ENCODE measurements at regions not wholly inside any gene's neighbourhood (a gene's known extent, or its start where the extent isn't known, plus 50 kb on each side); places are given as distances from the start of the nearest gene placed in this dataset.

DNA sequence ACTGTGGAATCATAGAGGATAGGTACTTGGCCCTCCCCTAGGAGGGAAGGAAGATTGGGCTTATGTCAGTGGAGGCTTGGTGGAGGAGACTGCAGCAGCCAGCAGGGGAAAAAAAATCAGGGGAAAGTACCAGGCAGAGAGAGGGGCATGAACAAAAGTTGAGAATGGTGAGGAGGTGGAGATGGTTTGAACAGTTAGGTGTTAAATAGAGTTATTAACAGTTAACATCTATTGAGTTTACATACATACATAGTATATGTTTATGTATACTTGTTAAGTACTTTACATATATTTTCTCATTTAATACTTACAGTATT lies 136.5 kb upstream of the HNRNPU start:
- H3K27ac ChIP-seq (ENCODE audit: extremely low read depth, low read depth, low read length), result no peak overlapping the region
- DNase-seq (ENCODE audit: extremely low read depth in 1 of 4, low spot score in 3 of 4) (no peak), ATAC-seq (peak; percentile 49), FAIRE-seq (no peak)
- intact Hi-C loops (cut with micrococcal nuclease) (no loop called here), in situ Hi-C loops (cut with MboI) (no loop called here)
- H3K36me3 ChIP-seq (ENCODE audit: control insufficient read depth, insufficient read depth, low read length), result no peaks in the 10 kb centered on the region
- H3K9me1 ChIP-seq (ENCODE audit: control insufficient read depth, insufficient read depth, low read length), result no peaks in the 10 kb centered on the region
- H4K20me1 ChIP-seq (replicated peaks; ENCODE audit: control insufficient read depth, insufficient read depth, low read length), result no peaks in the 10 kb centered on the region
- H3K9me3 ChIP-seq (replicated peaks; ENCODE audit: control insufficient read depth, insufficient read depth, low read depth, low read length), result no peaks in the 10 kb centered on the region
- ChIA-PET CTCF (ENCODE audit: low intra/inter-chr PET ratio) (no interaction called here), POLR2A (interaction anchor here (0.6 kb wide), 1 partner anchor 162 kb away, joined by 3 read pairs; no protein-coding TSS in a partner anchor)
- BruUV-seq (replicated peaks), result no TSS peak
- peaks cover 3% of the 10 kb centered on the region; the same call in 1 of the 3 replicates for H3K79me2 ChIP-seq (ENCODE audit: control insufficient read depth, insufficient read depth, low read length)
- peaks cover 1 to 13% of the 10 kb centered on the region in 2 experiments; a peak in 3 of 5 replicates for H3K4me1 ChIP-seq (replicated peaks in 1 of 2; ENCODE audit: control insufficient read depth in 2 of 2, insufficient read depth in 2 of 2, low read length in 2 of 2)
- no peaks in the 10 kb centered on the region for H3K27me3 ChIP-seq (ENCODE audit: control insufficient read depth in 2 of 2, insufficient read depth in 2 of 2, low read length in 2 of 2)
- no peak overlapping the region for H3K9ac ChIP-seq (ENCODE audit: insufficient read depth in 1 of 2, low read depth in 2 of 2, low read length in 2 of 2)
- H2AFZ ChIP-seq (ENCODE audit: low read depth, low read length), result no peak overlapping the region
- no peak overlapping the region for H3K4me3 ChIP-seq
- H3K4me2 ChIP-seq (ENCODE audit: insufficient read depth, low read length), result no peak overlapping the region
- TF ChIP-seq ZNF23 (CRISPR knock-in tag; IDR thresholded peaks at IDR 0.05) (no peak), MTA3 (IDR thresholded peaks at IDR 0.05; ENCODE audit: borderline replicate concordance) (no peak), GABPB2 (CRISPR knock-in tag; conservative IDR thresholded peaks at IDR 0.05) (no peak), ZNF586 (CRISPR knock-in tag; conservative IDR thresholded peaks at IDR 0.05) (no peak)
- TF ChIP-seq, protein P1, sequence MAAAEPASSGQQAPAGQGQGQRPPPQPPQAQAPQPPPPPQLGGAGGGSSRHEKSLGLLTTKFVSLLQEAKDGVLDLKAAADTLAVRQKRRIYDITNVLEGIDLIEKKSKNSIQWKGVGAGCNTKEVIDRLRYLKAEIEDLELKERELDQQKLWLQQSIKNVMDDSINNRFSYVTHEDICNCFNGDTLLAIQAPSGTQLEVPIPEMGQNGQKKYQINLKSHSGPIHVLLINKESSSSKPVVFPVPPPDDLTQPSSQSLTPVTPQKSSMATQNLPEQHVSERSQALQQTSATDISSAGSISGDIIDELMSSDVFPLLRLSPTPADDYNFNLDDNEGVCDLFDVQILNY (CRISPR knock-in tag; IDR thresholded peaks at IDR 0.05), result no peak
- TF ChIP-seq, protein P2, sequence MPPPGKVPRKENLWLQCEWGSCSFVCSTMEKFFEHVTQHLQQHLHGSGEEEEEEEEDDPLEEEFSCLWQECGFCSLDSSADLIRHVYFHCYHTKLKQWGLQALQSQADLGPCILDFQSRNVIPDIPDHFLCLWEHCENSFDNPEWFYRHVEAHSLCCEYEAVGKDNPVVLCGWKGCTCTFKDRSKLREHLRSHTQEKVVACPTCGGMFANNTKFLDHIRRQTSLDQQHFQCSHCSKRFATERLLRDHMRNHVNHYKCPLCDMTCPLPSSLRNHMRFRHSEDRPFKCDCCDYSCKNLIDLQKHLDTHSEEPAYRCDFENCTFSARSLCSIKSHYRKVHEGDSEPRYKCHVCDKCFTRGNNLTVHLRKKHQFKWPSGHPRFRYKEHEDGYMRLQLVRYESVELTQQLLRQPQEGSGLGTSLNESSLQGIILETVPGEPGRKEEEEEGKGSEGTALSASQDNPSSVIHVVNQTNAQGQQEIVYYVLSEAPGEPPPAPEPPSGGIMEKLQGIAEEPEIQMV (tag; conservative IDR thresholded peaks at IDR 0.05; ENCODE audit: low read depth), result no peak
- TF ChIP-seq, protein P3, sequence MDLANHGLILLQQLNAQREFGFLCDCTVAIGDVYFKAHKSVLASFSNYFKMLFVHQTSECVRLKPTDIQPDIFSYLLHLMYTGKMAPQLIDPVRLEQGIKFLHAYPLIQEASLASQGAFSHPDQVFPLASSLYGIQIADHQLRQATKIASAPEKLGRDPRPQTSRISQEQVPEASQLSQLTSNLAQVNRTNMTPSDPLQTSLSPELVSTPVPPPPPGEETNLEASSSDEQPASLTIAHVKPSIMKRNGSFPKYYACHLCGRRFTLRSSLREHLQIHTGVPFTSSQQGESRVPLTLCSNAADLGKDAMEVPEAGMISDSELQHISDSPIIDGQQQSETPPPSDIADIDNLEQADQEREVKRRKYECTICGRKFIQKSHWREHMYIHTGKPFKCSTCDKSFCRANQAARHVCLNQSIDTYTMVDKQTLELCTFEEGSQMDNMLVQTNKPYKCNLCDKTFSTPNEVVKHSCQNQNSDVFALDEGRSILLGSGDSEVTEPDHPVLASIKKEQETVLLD (IDR thresholded peaks at IDR 0.05), result no peak
- TF ChIP-seq, protein P4, sequence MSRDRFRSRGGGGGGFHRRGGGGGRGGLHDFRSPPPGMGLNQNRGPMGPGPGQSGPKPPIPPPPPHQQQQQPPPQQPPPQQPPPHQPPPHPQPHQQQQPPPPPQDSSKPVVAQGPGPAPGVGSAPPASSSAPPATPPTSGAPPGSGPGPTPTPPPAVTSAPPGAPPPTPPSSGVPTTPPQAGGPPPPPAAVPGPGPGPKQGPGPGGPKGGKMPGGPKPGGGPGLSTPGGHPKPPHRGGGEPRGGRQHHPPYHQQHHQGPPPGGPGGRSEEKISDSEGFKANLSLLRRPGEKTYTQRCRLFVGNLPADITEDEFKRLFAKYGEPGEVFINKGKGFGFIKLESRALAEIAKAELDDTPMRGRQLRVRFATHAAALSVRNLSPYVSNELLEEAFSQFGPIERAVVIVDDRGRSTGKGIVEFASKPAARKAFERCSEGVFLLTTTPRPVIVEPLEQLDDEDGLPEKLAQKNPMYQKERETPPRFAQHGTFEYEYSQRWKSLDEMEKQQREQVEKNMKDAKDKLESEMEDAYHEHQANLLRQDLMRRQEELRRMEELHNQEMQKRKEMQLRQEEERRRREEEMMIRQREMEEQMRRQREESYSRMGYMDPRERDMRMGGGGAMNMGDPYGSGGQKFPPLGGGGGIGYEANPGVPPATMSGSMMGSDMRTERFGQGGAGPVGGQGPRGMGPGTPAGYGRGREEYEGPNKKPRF (IDR thresholded peaks at IDR 0.05; ENCODE audit: low read depth, low read length), result no peak
- TF ChIP-seq, protein P5, sequence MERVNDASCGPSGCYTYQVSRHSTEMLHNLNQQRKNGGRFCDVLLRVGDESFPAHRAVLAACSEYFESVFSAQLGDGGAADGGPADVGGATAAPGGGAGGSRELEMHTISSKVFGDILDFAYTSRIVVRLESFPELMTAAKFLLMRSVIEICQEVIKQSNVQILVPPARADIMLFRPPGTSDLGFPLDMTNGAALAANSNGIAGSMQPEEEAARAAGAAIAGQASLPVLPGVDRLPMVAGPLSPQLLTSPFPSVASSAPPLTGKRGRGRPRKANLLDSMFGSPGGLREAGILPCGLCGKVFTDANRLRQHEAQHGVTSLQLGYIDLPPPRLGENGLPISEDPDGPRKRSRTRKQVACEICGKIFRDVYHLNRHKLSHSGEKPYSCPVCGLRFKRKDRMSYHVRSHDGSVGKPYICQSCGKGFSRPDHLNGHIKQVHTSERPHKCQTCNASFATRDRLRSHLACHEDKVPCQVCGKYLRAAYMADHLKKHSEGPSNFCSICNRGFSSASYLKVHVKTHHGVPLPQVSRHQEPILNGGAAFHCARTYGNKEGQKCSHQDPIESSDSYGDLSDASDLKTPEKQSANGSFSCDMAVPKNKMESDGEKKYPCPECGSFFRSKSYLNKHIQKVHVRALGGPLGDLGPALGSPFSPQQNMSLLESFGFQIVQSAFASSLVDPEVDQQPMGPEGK (CRISPR knock-in tag; IDR thresholded peaks at IDR 0.05; ENCODE audit: borderline replicate concordance), result no peak
- TF ChIP-seq, protein P6, sequence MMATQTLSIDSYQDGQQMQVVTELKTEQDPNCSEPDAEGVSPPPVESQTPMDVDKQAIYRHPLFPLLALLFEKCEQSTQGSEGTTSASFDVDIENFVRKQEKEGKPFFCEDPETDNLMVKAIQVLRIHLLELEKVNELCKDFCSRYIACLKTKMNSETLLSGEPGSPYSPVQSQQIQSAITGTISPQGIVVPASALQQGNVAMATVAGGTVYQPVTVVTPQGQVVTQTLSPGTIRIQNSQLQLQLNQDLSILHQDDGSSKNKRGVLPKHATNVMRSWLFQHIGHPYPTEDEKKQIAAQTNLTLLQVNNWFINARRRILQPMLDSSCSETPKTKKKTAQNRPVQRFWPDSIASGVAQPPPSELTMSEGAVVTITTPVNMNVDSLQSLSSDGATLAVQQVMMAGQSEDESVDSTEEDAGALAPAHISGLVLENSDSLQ (IDR thresholded peaks at IDR 0.05), result no peak
- TF ChIP-seq, protein P7, sequence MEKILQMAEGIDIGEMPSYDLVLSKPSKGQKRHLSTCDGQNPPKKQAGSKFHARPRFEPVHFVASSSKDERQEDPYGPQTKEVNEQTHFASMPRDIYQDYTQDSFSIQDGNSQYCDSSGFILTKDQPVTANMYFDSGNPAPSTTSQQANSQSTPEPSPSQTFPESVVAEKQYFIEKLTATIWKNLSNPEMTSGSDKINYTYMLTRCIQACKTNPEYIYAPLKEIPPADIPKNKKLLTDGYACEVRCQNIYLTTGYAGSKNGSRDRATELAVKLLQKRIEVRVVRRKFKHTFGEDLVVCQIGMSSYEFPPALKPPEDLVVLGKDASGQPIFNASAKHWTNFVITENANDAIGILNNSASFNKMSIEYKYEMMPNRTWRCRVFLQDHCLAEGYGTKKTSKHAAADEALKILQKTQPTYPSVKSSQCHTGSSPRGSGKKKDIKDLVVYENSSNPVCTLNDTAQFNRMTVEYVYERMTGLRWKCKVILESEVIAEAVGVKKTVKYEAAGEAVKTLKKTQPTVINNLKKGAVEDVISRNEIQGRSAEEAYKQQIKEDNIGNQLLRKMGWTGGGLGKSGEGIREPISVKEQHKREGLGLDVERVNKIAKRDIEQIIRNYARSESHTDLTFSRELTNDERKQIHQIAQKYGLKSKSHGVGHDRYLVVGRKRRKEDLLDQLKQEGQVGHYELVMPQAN (IDR thresholded peaks at IDR 0.05; ENCODE audit: borderline replicate concordance), result no peak

All from K562 (cell line).